WTC11 (cell line): ENCODE measurements at regions not wholly inside any gene's neighbourhood (a gene's known extent, or its start where the extent isn't known, plus 50 kb on each side); places are given as distances from the start of the nearest gene placed in this dataset.

Source experiments
- CREB1 ChIP-seq: sonication (generic); formaldehyde crosslinking; IDR thresholded peaks from 2 replicates; pipeline ENCODE4 v1.8.0; 2023; ENCODE audit warnings: mild to moderate bottlenecking, missing genetic modification reagents
- CTCF ChIP-seq: fragments of 200-600 bp; IDR thresholded peaks from 2 replicates; pipeline ENCODE4 v1.8.0; 2022; ENCODE audit warnings: antibody characterized with exemption
- ELF4 ChIP-seq: sonication (generic); formaldehyde crosslinking; IDR thresholded peaks from 2 replicates; pipeline ENCODE4 v1.8.1; 2022; ENCODE audit warnings: low read depth, mild to moderate bottlenecking, moderate library complexity, missing genetic modification reagents
- ETV6 ChIP-seq: sonication (generic); formaldehyde crosslinking; IDR thresholded peaks from 2 replicates; pipeline ENCODE4 v1.8.1; 2022; ENCODE audit warnings: mild to moderate bottlenecking, missing genetic modification reagents
- GRHL2 ChIP-seq: fragments of 250-450 bp; sonication (Bioruptor Pico); IDR thresholded peaks from 2 replicates; pipeline ENCODE4 v1.8.0; 2022; ENCODE audit warnings: mild to moderate bottlenecking, moderate library complexity; ENCODE audit not compliant: insufficient replicate concordance, severe bottlenecking
- JUN ChIP-seq: sonication (generic); formaldehyde crosslinking; IDR thresholded peaks from 2 replicates; pipeline ENCODE4 v1.8.0; 2023; ENCODE audit warnings: mild to moderate bottlenecking, missing genetic modification reagents
- MAX ChIP-seq: sonication (generic); formaldehyde crosslinking; IDR thresholded peaks from 2 replicates; pipeline ENCODE4 v1.8.0; 2022; ENCODE audit warnings: mild to moderate bottlenecking, missing genetic modification reagents
- NR3C1 ChIP-seq: sonication (generic); formaldehyde crosslinking; conservative IDR thresholded peaks from 2 replicates; pipeline ENCODE4 v1.8.1; 2023; ENCODE audit warnings: low read depth, mild to moderate bottlenecking, missing genetic modification reagents
- ZNF121 ChIP-seq: sonication (generic); formaldehyde crosslinking; IDR thresholded peaks from 2 replicates; pipeline ENCODE4 v1.8.0; 2023; ENCODE audit warnings: missing genetic modification reagents
- ZNF396 ChIP-seq: fragments of 250-450 bp; sonication (Bioruptor Pico); IDR thresholded peaks from 2 replicates; pipeline ENCODE4 v1.8.0; 2021; ENCODE audit warnings: mild to moderate bottlenecking, moderate library complexity, borderline replicate concordance
- TF ChIP-seq, protein P1 (sequence below): sonication (generic); formaldehyde crosslinking; IDR thresholded peaks from 2 replicates; pipeline ENCODE4 v1.8.1; 2023; ENCODE audit warnings: mild to moderate bottlenecking, missing genetic modification reagents, moderate library complexity
- TF ChIP-seq, protein P2 (sequence below): sonication (generic); formaldehyde crosslinking; IDR thresholded peaks from 2 replicates; pipeline ENCODE4 v1.8.0; 2022; ENCODE audit warnings: missing genetic modification reagents
- TF ChIP-seq, protein P3 (sequence below): sonication (generic); formaldehyde crosslinking; IDR thresholded peaks from 2 replicates; pipeline ENCODE4 v1.8.1; 2022; ENCODE audit warnings: low read depth, mild to moderate bottlenecking, moderate library complexity, missing genetic modification reagents, borderline replicate concordance

DNA sequence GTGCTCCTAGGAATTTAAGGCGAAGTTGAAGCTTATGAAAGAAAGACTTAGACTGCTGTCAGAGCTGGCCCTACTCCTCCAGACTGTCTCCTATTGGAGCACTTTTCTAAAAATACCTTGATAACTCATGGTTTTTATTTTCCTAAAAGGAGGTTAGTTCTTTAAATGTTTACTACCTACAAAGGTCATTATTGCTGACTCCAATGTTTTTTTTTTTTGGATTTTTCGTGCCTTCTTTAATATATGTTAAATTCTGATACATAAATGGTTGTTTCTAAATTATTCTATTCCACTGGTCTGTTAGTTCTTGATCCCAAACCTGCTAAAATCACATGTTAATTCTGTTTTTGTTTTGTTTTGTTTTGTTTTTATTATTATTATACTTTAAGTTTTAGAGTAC, 227.6 kb upstream of the FTMT start:
- no peak for TF ChIP-seq ZNF121 (CRISPR knock-in tag)
- no peak for TF ChIP-seq ZNF396 (CRISPR knock-in tag)
- TF ChIP-seq MAX (CRISPR knock-in tag): no peak
- TF ChIP-seq, protein P1, sequence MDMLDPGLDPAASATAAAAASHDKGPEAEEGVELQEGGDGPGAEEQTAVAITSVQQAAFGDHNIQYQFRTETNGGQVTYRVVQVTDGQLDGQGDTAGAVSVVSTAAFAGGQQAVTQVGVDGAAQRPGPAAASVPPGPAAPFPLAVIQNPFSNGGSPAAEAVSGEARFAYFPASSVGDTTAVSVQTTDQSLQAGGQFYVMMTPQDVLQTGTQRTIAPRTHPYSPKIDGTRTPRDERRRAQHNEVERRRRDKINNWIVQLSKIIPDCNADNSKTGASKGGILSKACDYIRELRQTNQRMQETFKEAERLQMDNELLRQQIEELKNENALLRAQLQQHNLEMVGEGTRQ (CRISPR knock-in tag): no peak
- no peak for TF ChIP-seq CTCF
- TF ChIP-seq ELF4 (CRISPR knock-in tag): no peak
- TF ChIP-seq, protein P2, sequence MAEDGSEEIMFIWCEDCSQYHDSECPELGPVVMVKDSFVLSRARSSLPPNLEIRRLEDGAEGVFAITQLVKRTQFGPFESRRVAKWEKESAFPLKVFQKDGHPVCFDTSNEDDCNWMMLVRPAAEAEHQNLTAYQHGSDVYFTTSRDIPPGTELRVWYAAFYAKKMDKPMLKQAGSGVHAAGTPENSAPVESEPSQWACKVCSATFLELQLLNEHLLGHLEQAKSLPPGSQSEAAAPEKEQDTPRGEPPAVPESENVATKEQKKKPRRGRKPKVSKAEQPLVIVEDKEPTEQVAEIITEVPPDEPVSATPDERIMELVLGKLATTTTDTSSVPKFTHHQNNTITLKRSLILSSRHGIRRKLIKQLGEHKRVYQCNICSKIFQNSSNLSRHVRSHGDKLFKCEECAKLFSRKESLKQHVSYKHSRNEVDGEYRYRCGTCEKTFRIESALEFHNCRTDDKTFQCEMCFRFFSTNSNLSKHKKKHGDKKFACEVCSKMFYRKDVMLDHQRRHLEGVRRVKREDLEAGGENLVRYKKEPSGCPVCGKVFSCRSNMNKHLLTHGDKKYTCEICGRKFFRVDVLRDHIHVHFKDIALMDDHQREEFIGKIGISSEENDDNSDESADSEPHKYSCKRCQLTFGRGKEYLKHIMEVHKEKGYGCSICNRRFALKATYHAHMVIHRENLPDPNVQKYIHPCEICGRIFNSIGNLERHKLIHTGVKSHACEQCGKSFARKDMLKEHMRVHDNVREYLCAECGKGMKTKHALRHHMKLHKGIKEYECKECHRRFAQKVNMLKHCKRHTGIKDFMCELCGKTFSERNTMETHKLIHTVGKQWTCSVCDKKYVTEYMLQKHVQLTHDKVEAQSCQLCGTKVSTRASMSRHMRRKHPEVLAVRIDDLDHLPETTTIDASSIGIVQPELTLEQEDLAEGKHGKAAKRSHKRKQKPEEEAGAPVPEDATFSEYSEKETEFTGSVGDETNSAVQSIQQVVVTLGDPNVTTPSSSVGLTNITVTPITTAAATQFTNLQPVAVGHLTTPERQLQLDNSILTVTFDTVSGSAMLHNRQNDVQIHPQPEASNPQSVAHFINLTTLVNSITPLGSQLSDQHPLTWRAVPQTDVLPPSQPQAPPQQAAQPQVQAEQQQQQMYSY (CRISPR knock-in tag): no peak
- TF ChIP-seq NR3C1 (CRISPR knock-in tag): no peak
- no peak for TF ChIP-seq CREB1 (CRISPR knock-in tag)
- TF ChIP-seq, protein P3, sequence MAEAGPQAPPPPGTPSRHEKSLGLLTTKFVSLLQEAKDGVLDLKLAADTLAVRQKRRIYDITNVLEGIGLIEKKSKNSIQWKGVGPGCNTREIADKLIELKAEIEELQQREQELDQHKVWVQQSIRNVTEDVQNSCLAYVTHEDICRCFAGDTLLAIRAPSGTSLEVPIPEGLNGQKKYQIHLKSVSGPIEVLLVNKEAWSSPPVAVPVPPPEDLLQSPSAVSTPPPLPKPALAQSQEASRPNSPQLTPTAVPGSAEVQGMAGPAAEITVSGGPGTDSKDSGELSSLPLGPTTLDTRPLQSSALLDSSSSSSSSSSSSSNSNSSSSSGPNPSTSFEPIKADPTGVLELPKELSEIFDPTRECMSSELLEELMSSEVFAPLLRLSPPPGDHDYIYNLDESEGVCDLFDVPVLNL (CRISPR knock-in tag): no peak
- no peak for TF ChIP-seq ETV6 (CRISPR knock-in tag)
- TF ChIP-seq JUN: no peak
- no peak for TF ChIP-seq GRHL2
